ENCODE measurements at regions not wholly inside any gene's neighbourhood (a gene's known extent, or its start where the extent isn't known, plus 50 kb on each side); places are given as distances from the start of the nearest gene placed in this dataset.

GRCh38 chr2:15112216-15112615, 448.9 kb downstream of the NBAS start:
- no peak overlapping the region for H3K27ac ChIP-seq
- H3K27me3 ChIP-seq = no peaks in the 10 kb centered on the region
- H3K9me3 ChIP-seq = peaks cover 0 to 28% (median 0%) of the 10 kb centered on the region in 3 donors
- no peak for TF ChIP-seq CTCF (IDR thresholded peaks at IDR 0.05)
- WGBS, 2 donors (ENCODE audit: low coverage in 1 of 2) = 89 to 95% methylated on average over 1 of the region's 1 CpG
- no peaks in the 10 kb centered on the region for H3K36me3 ChIP-seq
- ATAC-seq = no peak
- H3K4me3 ChIP-seq = no peak overlapping the region
- H3K4me1 ChIP-seq = peaks cover 0 to 2% (median 0%) of the 10 kb centered on the region in 3 donors

GRCh38 chr2:15115776-15116175, 445.4 kb downstream of the NBAS start:
- Histone ChIP-seq H3K36me3 (no peaks in the 10 kb centered on the region), H3K27me3 (no peaks in the 10 kb centered on the region), H3K4me3 (no peak overlapping the region), H3K27ac (no peak overlapping the region), H3K4me1 (no peaks in the 10 kb centered on the region), H3K9me3 (peaks cover 0 to 28% (median 0%) of the 10 kb centered on the region in 3 donors)
- TF ChIP-seq POLR2AphosphoS5 (IDR thresholded peaks at IDR 0.05) = no peak
- TF ChIP-seq POLR2A (IDR thresholded peaks at IDR 0.05) = no peak
- TF ChIP-seq CTCF (IDR thresholded peaks at IDR 0.05) = no peak
- no peak for TF ChIP-seq EP300 (IDR thresholded peaks at IDR 0.05)
- ATAC-seq = no peak

GRCh38 chr2:15116830-15117229, 444.3 kb downstream of the NBAS start:
- Histone ChIP-seq H3K36me3 (no peaks in the 10 kb centered on the region), H3K4me1 (no peaks in the 10 kb centered on the region), H3K4me3 (no peak overlapping the region), H3K9me3 (peaks cover 0 to 21% (median 0%) of the 10 kb centered on the region in 3 donors), H3K27me3 (no peaks in the 10 kb centered on the region), H3K27ac (no peak overlapping the region)
- ATAC-seq = no peak
- WGBS, 2 donors (ENCODE audit: low coverage in 1 of 2) = 80 to 92% methylated on average over 4 to 6 of the region's 6 CpGs
- TF ChIP-seq POLR2AphosphoS5 (IDR thresholded peaks at IDR 0.05) = no peak
- no peak for TF ChIP-seq POLR2A (IDR thresholded peaks at IDR 0.05)
- TF ChIP-seq EP300 (IDR thresholded peaks at IDR 0.05) = no peak
- no peak for TF ChIP-seq CTCF (IDR thresholded peaks at IDR 0.05)
